A673 (cell line): ENCODE measurements at regions not wholly inside any gene's neighbourhood (a gene's known extent, or its start where the extent isn't known, plus 50 kb on each side); places are given as distances from the start of the nearest gene placed in this dataset.

Source experiments
- EZH2 ChIP-seq: fragments of 200-600 bp; sonication (generic); IDR thresholded peaks from 2 replicates; pipeline ENCODE4 v1.6.1; 2017; ENCODE audit warnings: borderline replicate concordance, low read depth, mild to moderate bottlenecking, mixed read lengths, antibody characterized with exemption, low read length; ENCODE audit not compliant: poor library complexity, severe bottlenecking
- TF ChIP-seq, protein P1 (sequence below): fragments of 300-800, 200-600 bp; sonication (generic); conservative IDR thresholded peaks from 2 replicates; pipeline ENCODE4 v1.5.1; 2017; ENCODE audit warnings: low read depth, mild to moderate bottlenecking, antibody characterized with exemption, low read length, moderate library complexity, mixed read lengths

DNA sequence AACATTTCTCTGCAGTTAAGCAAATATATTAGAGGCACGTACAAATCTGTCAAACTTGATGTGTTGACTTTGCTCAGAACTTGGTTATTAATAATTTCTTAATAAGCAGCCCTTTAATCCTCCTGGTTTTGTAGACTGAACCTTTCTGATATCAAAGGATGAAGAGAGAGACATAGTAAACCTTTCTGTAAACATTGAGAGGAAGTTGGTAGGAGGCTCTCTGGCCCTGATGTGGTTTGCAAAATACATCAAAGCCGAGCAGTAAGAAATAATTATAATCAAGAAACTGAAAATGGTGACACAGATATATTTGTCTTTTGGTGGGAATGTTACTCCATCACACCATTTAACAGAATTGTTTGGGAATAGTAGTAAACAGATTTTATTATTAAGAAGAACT is 111.9 kb downstream of the OXSM start:
- no peak for TF ChIP-seq EZH2
- TF ChIP-seq, protein P1, sequence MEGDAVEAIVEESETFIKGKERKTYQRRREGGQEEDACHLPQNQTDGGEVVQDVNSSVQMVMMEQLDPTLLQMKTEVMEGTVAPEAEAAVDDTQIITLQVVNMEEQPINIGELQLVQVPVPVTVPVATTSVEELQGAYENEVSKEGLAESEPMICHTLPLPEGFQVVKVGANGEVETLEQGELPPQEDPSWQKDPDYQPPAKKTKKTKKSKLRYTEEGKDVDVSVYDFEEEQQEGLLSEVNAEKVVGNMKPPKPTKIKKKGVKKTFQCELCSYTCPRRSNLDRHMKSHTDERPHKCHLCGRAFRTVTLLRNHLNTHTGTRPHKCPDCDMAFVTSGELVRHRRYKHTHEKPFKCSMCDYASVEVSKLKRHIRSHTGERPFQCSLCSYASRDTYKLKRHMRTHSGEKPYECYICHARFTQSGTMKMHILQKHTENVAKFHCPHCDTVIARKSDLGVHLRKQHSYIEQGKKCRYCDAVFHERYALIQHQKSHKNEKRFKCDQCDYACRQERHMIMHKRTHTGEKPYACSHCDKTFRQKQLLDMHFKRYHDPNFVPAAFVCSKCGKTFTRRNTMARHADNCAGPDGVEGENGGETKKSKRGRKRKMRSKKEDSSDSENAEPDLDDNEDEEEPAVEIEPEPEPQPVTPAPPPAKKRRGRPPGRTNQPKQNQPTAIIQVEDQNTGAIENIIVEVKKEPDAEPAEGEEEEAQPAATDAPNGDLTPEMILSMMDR, result no peak
